Heart right ventricle (tissue), 16 donors: ENCODE measurements at regions not wholly inside any gene's neighbourhood (a gene's known extent, or its start where the extent isn't known, plus 50 kb on each side); places are given as distances from the start of the nearest gene placed in this dataset.

Source experiments
- ATAC-seq, 8 donors: fragments of 200-7000 bp; cut with Tn5 transposase; one replicate each; pipeline ENCODE4 v1.9.1; 2020; ENCODE audit warnings: mild to moderate bottlenecking in 8 of 8, moderate library complexity in 8 of 8, moderate number of reproducible peaks in 1 of 8
- DNase-seq, 2 donors: peaks; one replicate each; pipeline ENCODE4 v3.0.0-alpha.2; 2020
- H3K27ac ChIP-seq, 10 donors: fragments of 200-600 bp; sonication (generic) in 2 of 10; one replicate each; pipeline versions ENCODE4 v1.5.0 to v1.8.0; 2020 to 2022; ENCODE audit warnings: mild to moderate bottlenecking in 3 of 10
- H3K27me3 ChIP-seq, 7 donors: fragments of 200-600 bp; one replicate each; pipeline ENCODE4 v1.8.0; 2021 to 2022; ENCODE audit warnings: mild to moderate bottlenecking in 2 of 7
- H3K36me3 ChIP-seq, 9 donors: fragments of 200-600 bp; sonication (generic) in 1 of 9; one replicate each; pipeline versions ENCODE4 v1.5.0 to v1.8.0; 2020 to 2022; ENCODE audit warnings: mild to moderate bottlenecking in 2 of 9
- H3K4me1 ChIP-seq, 9 donors: fragments of 200-600 bp; sonication (generic) in 1 of 9; one replicate each; pipeline versions ENCODE4 v1.5.0 to v1.8.0; 2020 to 2022; ENCODE audit warnings: mild to moderate bottlenecking in 4 of 9
- H3K4me3 ChIP-seq, 10 donors: fragments of 200-600 bp; sonication (generic) in 2 of 10; one replicate each; pipeline versions ENCODE4 v1.5.0 to v1.8.0; 2020 to 2022; ENCODE audit warnings: mild to moderate bottlenecking in 7 of 10, moderate library complexity in 2 of 10
- H3K9me3 ChIP-seq, 11 donors: fragments of 200-600 bp in 10 of 11; sonication (generic) in 2 of 11; one replicate each; pipeline versions ENCODE4 v1.5.0 to v1.8.0; 2013 to 2022; ENCODE audit warnings: mild to moderate bottlenecking in 2 of 11, control low read depth in 1 of 11, moderate library complexity in 1 of 11
- WGBS, 2 donors: extraction: QIAGEN DNeasy Blood & Tissue Kit; methylation state at CpG; one replicate each; pipeline ENCODE4 v1.1.7; 2013; ENCODE audit warnings: inconsistent platforms in 1 of 2; 5-methylcytosine and 5-hydroxymethylcytosine counted together
- intact Hi-C, 10 donors: fragments of 100-400 bp; cut with DNase I; formaldehyde crosslinking; loops; one replicate each; pipeline versions ENCODE4 v1.11.1 to v1.14.2; 2022
- TF ChIP-seq, protein P1 (sequence below), 9 donors: fragments of 200-600 bp; sonication (generic) in 2 of 9; IDR thresholded peaks; one replicate each; pipeline versions ENCODE4 v1.5.0 to v1.8.0; 2021 to 2022; ENCODE audit warnings: antibody characterized with exemption in 9 of 9, mild to moderate bottlenecking in 5 of 9, moderate library complexity in 1 of 9
- donor health status: Arrhythmogenic right ventricular cardiomyopathy.
- donor health status: ischemic (EF 13 %, LVEDD 7.1; RV severe dilation, severe dysfunction).
- donor health status: healthy with polysubstance abuse.
- donor health status: DM: no; HTN: yes; CAD: no.
- donor health status: DM: no; HTN: no; CAD: no.
- donor health status: ischemic (EF 25% LVEDD 6.9; RV normal size, moderate dysfunction).
- donor health status: ischemic (EF 25% LVEDD 5.7; RV mildly dilated, moderate dysfunction).
- donor health status: healthy.
- donor health status: DM: yes; HTN: yes; CAD: no.
- donor health status: Ischemic cardiomyopathy.
- donor health status: ischemic (EF 35%, LVEDD 5.7; RV mildly dilated, moderate dysfunction).
- donor health status: nonischemic (EF 11% LVEDD 7.7; RV severe dilation, severe dysfunction).
- donor health status: DM: yes; HTN: yes; CAD: no.
- donor health status: PGD.
- donor health status: ischemic (EF 29% LVEDD 5.4; RV normal size, mild dysfunction).
- donor health status: nonischemic (EF 23%, LVEDD 6.1; RV moderate dilation, normal function).

DNA sequence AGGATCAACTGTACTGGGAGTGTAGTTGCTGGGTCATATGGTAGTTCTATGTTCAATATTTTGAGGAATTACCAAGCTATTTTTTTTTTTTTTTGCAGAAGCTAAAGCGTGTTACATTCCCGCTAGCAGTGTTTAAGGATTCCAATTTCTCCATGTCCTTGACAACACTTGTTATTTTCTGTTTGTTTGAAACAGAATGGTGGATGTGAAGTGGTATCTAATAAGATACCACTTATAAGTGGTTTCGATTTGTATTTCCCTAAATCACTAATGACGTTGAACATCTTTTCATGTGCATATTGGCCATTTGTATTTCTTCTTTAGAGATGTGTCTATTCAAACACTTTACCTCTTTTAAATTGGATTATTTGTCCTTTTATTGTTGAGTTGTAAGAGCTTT lies 112.2 kb downstream of the DISP1 start:
- ATAC-seq (no peak), DNase-seq (no peak)
- Histone ChIP-seq H3K9me3 (no peaks in the 10 kb centered on the region), H3K4me1 (peaks cover 0 to 68% (median 26%) of the 10 kb centered on the region in 9 donors), H3K27ac (peak overlapping the region in 1 of 10 donors; percentile 68), H3K27me3 (no peaks in the 10 kb centered on the region), H3K36me3 (no peaks in the 10 kb centered on the region), H3K4me3 (no peak overlapping the region)
- intact Hi-C loops: loop anchor here in 6 of 10 donors (5.0 to 10.0 kb wide), 4 partner anchors 110 to 150 kb away; partner anchors contain the start of gene DISP1 (in 4 of the 6)
- 95 to 98% methylated on average over 4 of the region's 4 CpGs for WGBS, 2 donors
- TF ChIP-seq, protein P1, sequence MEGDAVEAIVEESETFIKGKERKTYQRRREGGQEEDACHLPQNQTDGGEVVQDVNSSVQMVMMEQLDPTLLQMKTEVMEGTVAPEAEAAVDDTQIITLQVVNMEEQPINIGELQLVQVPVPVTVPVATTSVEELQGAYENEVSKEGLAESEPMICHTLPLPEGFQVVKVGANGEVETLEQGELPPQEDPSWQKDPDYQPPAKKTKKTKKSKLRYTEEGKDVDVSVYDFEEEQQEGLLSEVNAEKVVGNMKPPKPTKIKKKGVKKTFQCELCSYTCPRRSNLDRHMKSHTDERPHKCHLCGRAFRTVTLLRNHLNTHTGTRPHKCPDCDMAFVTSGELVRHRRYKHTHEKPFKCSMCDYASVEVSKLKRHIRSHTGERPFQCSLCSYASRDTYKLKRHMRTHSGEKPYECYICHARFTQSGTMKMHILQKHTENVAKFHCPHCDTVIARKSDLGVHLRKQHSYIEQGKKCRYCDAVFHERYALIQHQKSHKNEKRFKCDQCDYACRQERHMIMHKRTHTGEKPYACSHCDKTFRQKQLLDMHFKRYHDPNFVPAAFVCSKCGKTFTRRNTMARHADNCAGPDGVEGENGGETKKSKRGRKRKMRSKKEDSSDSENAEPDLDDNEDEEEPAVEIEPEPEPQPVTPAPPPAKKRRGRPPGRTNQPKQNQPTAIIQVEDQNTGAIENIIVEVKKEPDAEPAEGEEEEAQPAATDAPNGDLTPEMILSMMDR (IDR thresholded peaks at IDR 0.05): no peak

- Histone ChIP-seq H3K27ac (peak overlapping the region in 7 of 10 donors; percentile 5 to 68 (median 47)), H3K4me1 (peaks cover 0 to 76% (median 27%) of the 10 kb centered on the region in 9 donors), H3K4me3 (peak overlapping the region; percentile 11 to 54 (median 42)), H3K9me3 (no peaks in the 10 kb centered on the region), H3K27me3 (no peaks in the 10 kb centered on the region), H3K36me3 (no peaks in the 10 kb centered on the region)
- intact Hi-C loops: loop anchor here in 6 of 10 donors (5.0 to 10.0 kb wide), 4 partner anchors 111 to 149 kb away; partner anchors contain the start of gene DISP1 (in 4 of the 6)
- TF ChIP-seq, protein P1 (IDR thresholded peaks at IDR 0.05): peak in 3 of 9 donors; percentile 33 to 39 (median 37)
- 8 to 16% methylated on average over 3 of the region's 3 CpGs for WGBS, 2 donors
- ATAC-seq (peak; percentile 94 to 99 (median 96)), DNase-seq (peak; percentile 53 to 65)
Measured at GRCh38 chr1:222928212-222928611, 113.4 kb downstream of the DISP1 start.

DNA sequence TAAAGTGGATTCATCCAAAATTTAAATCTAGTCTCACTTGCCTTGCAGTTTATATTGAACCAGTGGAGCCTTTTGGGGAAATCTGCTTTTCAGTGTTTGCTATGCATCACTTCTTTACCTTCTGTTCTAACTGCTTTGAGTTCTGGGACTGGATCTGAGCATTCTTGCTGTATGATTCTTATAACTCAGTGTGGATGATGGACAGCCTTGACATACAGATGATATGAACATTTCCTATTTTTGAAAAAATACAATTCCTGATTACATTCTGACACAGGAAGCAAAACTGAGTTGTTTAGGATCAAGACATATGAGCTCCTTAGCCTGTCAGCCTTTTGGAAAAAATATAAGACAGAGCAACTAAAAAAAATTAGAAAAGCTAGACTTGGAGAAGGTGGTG lies 115.2 kb downstream of the DISP1 start:
- H3K4me3 ChIP-seq: peak overlapping the region in 6 of 10 donors; percentile 35 to 54 (median 49)
- DNase-seq (no peak), ATAC-seq (no peak)
- intact Hi-C loops: loop anchor here in 3 of 10 donors (5.0 to 10.0 kb wide), 3 partner anchors 142 to 147 kb away; no protein-coding TSS in a partner anchor
- TF ChIP-seq, protein P1 (IDR thresholded peaks at IDR 0.05): no peak
- H3K27ac ChIP-seq: peak overlapping the region in 3 of 10 donors; percentile 18 to 68 (median 33)
- peaks cover 0 to 68% (median 24%) of the 10 kb centered on the region in 9 donors for H3K4me1 ChIP-seq
- H3K36me3 ChIP-seq: no peaks in the 10 kb centered on the region
- no peaks in the 10 kb centered on the region for H3K9me3 ChIP-seq
- no peaks in the 10 kb centered on the region for H3K27me3 ChIP-seq

DNA sequence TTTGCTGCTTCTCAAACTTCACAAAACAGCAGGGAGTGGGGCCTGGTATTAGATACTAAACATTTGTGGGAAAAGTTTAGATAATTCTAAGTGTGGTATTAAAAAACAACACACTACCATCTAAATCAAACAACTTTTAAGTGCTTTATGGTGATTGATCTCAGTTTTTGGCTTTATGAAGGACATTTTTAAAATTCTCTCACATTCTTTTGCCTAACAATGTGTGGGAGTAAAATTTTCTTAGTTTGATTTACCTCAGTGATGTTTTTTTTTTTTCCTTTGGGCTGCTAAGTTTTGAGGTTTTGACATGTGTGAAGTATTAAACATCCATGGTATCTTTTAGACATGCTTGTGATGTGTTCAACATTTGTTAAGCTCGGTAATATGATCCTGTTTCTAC lies 116.2 kb downstream of the DISP1 start:
- H3K27ac ChIP-seq: peak overlapping the region in 3 of 10 donors; percentile 11 to 68 (median 33)
- intact Hi-C loops: loop anchor here in 3 of 10 donors (5.0 to 10.0 kb wide), 3 partner anchors 141 to 146 kb away; no protein-coding TSS in a partner anchor
- TF ChIP-seq, protein P1 (IDR thresholded peaks at IDR 0.05): no peak

More for the DNA sequence above, 116.2 kb downstream of the DISP1 start:
- Histone ChIP-seq H3K9me3 (no peaks in the 10 kb centered on the region), H3K4me1 (peaks cover 0 to 66% (median 24%) of the 10 kb centered on the region in 9 donors), H3K27me3 (no peaks in the 10 kb centered on the region), H3K4me3 (peak overlapping the region in 5 of 10 donors; percentile 46 to 54 (median 49)), H3K36me3 (no peaks in the 10 kb centered on the region)
- no peak for DNase-seq
- 47 to 54% methylated on average over 1 of the region's 1 CpG for WGBS, 2 donors
- ATAC-seq: no peak
